NCI-H2227 (cell line): ENCODE measurements at regions not wholly inside any gene's neighbourhood (a gene's known extent, or its start where the extent isn't known, plus 50 kb on each side); places are given as distances from the start of the nearest gene placed in this dataset.
A peak's percentile ranks its signal among the peaks of the same experiment; 100 is the strongest.

ENCODE experiments used
- DNase-seq: peaks from one replicate; lab custom pipeline; 2025; ENCODE audit not compliant: unreplicated experiment; lab: John Stamatoyannopoulos, UW

DNA sequence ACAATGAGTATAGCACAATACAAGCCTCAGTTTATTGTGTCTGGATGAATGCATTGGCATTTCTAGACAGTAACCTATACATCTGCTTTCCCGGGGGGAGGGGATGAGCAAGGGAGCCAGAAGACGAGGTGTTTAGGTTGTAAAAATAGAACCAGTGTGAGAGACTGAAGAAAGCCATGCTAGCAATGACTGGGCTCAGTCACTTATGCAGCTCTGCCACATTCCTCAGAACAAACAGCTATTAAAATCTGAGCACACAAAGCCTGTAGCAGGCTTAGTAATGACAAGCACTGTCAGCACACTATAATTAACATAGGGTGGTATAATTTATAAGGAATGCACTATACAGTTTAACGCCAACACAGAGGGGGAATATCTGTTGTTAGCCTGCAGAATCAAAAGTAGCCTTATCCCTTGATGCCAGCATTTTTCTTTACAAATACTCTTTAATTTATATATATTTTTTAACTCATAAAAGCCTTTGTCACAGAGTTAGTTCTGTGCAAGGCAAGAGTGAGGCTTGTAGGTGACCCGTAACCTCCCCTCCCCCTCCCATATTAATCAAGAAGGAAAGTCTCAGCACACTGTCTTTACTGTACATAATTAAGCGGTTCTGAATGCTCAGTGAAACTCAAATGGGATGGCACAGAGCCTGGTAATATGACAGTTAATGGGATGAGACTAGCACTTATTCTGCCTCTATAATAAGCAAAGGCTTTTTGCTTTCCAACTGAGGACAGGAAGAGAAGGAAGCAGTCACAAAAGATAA lies 295.4 kb downstream of the CSNK1G3 start:
- peak; percentile 54 for DNase-seq

DNA sequence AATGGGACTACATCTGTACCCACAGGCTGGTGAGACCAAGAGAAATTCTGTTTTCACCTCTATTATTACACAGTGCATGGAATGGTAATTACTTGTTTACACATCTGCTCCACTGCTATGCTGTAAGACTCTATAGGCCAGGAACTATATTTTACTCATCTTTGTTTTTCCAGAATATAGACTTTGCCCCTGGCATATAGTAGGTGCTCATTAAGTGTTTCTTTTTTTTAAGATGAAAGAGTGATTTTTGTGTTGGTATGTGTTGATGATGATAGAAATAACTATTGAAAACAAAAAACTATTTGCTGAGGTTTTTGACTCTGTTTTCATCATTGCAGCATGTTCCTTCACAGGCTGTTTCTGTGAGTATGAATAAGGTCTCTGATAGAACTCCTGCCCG lies 294.7 kb downstream of the CSNK1G3 start:
- peak; percentile 5 for DNase-seq

DNA sequence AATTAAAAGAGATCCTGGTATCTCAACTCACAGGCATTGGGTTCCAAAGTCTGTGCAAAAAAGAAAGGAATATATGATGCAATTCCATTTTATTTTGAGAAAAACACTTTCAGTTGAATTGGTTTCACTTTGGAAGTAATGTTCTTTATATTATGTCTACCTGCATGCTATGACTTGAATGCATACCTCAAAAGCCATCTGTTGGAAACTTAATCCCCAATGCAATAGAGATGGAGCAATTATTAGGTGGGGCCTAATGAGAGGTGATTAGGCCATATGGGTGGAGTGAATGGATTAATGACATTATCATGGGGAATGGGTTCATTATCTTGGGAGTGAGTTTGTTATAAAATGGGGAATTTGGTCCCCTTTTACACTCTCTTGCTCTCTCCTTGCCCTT lies 293.3 kb downstream of the CSNK1G3 start:
- no peak for DNase-seq

DNA sequence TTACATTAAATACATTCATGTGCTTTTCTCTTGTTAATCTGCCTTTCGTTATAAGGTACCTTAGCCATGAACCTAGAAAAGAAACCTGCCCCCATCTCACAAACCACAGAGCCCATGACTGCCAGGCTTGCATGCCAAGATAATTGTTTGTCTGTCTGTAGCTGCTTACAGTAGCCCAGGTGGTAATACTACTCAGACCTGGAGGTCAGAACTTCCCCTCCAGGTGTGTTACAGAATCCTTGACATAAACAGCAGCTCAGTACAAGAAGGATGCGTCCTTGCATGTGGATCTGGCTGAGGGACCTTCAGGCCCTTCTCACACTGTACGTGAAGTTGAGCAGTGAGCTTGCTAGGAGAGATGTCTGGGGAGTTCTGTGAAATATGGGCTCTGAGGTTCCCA lies 291.4 kb downstream of the CSNK1G3 start:
- no peak for DNase-seq

DNA sequence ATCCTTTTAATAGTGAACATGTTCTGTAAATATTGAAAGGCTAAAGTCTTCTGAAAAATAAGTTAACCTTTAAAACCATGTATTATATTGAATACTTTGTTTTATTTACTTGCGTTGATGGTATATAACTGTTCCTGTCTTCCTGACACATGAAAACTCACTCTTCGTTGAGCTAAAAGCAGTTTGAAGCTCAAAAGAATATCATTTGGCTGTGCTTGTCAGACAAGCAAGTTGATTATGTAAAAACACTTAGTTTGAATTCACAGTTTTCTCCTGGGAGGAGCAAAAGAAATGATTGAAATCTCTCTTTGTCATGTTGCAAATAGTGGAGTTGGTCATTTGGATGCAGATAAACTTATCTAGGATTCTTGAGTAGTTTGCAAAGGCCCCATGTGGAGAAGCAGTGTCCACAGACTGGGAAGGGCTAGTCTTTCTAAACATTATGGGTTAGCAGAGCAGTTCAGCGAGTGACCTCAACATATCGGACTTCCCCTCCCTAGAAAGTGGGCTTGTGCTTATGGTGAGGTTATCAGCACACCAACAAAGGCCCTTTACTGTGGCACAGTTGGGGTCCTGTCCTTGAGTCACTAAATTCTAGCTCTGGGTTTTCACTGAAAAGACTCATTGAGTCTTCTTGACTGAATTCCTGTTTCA lies 290.4 kb downstream of the CSNK1G3 start:
- DNase-seq, result no peak

DNA sequence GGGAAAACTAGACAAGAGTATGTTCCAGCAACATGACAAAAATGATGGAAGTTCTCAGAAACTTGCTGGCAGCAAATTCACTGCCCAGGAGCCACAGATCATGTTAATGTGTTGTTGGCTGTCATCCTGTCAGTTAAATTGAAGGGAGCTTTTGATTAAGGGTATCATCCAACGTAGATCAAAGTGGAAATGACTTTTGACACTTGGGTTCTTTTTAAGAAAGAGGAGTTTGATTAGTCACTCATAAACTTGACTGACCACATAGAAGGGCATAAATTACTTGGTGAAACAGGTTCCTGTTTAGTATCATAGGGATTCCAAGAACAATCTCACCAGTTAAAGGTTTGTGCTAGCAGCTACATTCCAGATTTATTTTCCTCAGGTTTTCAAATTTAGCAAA lies 288.7 kb downstream of the CSNK1G3 start:
- no peak for DNase-seq

DNA sequence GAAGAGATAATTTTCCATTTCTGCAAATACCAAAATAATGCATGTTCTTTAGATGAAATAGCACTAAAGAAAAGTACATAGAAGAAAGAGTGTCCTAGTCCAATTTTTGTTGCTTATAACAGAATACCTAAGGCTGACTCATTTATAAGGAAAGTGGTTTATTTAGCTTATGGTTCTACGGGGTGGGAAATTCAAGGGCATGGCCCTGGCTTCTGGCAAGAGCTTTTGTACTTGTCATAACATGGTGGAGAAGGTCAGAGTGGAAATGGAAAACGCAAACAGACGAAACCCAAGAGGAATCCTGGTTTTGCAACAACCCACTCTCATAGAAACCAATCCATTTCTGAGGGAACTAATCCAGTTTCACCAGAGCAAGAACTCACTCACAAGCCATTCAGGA lies 283.7 kb downstream of the CSNK1G3 start:
- no peak for DNase-seq

DNA sequence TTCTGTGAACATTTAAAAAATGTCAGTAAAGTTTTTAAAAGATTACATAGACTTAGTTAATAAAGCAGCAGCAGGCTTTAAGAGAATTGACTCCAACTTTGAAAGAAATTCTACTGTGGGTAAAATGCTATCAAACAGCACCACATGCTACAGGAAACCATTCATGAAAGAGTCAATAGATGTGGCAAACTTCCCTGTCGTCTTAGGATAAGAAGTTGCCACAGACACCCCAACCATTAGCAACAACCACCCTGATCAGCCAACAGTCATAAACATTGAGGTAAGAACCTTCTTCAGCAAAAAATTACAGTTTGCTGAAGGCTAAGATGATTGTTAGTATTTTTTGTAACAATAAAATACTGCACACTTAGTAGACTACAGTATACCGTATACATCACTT lies 278.2 kb downstream of the CSNK1G3 start:
- DNase-seq, result no peak

DNA sequence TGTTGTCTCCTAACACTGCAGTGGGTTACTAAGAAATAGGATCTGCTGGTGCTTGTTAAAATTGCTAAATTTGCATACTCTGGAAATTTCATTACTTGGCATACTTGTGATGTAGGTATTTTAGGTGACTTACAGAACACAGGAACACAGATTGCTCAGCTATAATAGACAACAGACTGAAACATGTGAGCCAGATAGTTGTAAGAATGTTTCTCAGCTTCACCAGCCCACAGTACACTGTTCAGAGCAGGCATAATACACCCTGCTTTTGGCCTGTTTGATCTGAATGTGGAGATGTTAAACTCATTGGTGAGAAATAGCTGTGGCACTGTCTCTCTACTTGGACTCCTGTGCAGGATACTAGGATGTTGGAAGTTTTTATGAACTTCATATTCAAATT lies 275.7 kb downstream of the CSNK1G3 start:
- DNase-seq, result no peak

DNA sequence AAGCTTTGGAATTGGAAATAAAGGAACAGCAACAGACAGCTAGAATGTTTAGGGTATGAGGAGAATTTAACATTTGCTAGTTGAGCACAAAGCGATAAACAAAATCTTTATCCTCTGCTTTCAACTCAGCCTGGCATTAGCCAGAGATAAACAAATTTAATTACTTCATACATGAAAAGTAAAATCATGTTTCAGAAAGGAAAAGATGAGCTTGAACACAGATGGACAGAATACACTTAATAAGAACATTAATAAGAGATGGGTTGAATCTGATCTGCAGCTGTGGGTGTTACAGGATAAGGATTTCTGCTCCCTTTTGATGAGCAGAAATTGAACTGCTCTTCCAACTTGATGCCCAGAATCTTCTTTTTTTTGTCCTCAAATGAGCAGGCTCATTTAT lies 275.2 kb downstream of the CSNK1G3 start:
- DNase-seq, result no peak

DNA sequence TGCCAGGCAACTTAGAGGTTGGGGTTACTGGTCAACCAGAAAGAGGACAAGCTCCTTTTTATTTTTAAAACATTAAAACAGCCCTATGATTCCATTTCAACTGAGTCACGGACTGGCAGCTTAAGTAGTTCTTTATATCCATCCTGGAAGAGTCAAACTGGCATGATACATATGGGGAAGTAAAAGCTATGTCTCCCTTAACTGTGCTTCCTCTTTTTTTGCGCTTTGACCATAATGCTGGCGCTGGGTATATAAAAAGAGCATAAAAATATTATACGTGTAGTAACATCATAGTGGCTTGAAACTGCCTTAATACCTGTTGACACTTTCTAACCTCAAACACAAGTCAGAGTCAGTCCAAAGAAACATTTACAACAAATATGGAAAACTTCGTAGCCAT lies 274.4 kb downstream of the CSNK1G3 start:
- DNase-seq, result no peak

DNA sequence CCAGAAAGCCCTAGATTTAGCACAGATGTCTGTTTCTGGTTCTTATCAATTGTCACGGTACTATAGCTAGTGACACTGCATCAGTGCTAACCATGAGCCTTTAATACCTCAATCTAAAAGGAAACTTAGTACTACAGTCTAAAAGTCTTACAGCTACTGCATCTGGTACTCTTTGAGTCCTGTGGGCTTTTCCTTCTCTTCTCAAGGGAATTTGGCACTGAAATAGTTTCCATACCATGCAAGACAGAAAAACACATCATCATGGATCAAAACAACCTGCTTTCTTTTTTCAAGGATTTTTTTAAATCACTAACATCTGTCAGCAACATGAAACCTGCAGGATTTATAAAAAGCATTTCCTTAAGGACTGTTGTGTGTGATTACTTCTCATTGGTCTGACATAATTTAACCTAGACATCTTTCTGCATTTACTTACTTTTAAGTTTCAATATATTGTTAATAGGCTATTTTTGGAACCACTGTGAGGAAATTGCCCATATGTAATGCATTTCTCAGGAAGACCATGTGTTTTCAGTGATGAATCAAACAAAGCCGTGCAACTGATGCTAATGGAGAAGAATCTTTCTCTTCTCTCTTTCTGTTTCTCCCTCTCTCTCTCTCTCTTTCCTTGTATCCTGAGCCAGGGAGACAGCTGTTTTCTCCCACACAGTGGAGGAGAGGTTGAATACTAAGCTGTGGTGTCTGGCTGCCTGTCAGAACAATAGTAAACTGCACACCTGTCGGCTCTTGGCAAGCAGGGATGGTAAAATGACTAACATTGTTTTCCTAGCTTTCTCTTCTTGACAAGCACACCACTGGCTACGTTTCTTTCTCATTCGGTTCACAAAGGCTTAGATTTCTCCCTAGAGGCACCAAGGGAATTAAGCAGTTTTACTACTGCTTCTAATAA lies 273.4 kb downstream of the CSNK1G3 start:
- DNase-seq, result no peak

DNA sequence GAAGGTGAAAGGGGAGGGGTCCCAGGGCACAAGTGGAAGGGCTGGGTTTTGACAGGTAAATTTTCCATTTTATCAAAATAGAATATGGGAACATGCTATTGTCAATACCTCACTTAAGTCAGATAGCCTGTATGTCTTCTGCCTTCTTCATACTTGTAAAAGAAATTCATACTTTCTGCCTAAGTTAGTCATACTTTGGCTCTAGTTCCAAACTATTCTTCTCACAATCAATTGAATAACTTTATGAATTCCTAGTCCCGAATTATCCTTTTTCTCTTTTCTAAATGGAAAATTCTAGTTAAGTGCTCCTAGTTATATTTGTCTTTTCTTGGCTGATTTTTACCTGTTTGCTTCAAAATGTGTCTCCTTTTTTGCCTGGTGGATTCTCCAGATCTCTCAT lies 271.4 kb downstream of the CSNK1G3 start:
- no peak for DNase-seq

DNA sequence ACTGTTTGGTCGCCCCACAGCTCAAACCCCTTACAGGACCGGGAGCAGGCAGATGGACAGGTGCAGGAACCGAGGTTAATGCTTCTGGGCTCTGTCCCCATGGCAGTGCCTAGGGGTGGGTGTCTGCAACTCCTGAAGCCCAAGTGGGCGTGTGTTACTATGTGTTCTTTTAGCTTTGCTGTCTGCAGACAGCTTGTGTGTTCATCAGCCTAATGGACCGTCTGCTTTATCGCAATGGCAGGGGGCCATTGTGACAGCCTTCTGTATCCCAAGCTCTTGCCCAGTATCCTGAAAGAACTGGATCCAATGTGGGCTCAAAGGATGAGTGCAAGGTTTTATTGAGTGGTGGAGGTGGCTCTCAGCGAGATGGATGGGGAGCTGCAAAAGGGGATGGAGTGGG lies 266.7 kb downstream of the CSNK1G3 start:
- no peak for DNase-seq

DNA sequence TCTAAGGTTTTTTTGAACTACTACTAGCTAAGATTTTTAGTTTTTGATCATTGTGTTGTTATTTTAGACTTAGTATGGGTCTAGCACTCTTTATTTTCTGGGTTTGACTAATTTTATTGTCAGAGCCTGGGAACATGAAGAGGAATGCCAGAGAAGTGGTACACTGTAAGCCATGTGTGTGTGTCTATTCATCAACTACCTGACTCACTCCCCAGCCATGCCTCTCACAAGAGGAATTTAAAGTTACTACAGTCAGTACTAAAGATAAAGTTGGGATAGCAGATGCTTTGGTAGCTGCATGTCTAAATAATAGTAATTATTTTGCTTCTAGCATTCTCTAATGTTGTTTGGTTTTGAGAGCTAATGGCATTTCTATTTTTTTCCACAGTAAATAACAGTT lies 264.8 kb downstream of the CSNK1G3 start:
- DNase-seq, result no peak

DNA sequence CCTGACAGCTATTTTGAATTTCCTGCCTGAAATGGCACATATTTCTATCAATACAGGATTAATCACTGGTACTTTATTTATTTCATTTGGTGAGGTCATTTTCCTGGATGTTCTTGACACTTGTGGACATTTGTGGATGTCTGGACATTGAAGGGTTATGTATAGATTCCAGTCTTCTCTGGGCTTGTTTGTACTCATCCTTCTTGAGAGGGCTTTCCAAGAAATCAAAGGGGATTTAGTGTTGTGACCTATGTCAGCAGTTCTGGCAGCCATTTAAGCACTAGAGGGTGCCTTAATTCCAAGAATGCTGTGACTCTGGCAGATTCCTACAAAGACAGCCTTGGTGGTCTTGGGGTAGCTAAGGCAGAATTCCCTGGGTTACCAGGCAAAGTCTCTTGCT lies 259.7 kb downstream of the CSNK1G3 start:
- no peak for DNase-seq

DNA sequence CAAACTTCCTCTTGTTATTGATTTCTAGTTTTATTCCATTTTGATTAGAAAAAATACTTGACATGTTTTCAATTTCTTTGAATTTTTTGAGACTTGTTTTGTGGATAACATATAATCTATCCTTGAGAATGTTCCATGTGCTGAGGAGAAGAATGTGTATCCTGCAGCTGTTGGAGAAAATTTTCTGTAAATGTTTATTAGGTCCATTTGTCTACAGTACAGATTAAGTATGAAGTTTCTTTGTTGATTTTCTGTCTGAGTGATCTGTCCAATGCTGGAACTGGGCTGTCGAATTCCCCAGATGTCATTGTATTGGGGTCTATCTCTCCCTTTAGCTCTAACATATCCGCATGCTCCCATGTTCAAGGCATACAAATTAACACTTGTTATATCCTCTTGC lies 251.2 kb downstream of the CSNK1G3 start:
- no peak for DNase-seq

DNA sequence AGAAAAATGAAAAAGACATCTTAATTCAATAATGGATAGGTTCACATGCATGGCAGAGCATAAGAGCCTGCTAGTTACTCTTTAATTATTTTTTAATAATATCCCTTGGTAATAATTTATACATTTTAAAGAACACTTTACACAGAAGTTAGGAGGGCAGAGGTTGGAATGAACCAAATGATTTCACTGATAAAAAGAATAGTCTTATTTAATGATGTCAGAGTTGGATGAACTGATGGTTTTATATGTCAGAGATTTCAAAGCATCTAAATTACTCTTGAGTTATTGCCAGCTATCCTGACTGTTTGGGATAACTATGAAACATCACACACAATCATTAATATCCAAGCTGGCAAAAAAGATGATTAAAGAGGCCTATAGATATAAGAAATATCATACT lies 244.8 kb downstream of the CSNK1G3 start:
- no peak for DNase-seq

DNA sequence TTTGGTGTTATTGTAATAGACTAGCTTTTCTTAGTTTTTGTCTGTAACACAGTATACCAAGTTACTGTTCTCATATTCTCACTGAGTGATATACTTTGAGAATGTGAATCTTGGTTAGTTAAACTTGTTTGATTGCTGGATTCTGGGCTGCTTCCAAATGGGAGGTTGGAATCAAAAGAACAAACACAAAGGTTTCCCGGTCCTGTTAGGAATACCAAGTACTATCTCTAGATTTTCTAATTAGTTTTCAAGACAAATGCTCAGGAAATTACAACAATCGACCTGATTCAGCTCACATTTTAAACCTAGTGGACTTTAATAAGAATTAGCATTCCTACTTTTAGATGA lies 244.3 kb downstream of the CSNK1G3 start:
- no peak for DNase-seq

DNA sequence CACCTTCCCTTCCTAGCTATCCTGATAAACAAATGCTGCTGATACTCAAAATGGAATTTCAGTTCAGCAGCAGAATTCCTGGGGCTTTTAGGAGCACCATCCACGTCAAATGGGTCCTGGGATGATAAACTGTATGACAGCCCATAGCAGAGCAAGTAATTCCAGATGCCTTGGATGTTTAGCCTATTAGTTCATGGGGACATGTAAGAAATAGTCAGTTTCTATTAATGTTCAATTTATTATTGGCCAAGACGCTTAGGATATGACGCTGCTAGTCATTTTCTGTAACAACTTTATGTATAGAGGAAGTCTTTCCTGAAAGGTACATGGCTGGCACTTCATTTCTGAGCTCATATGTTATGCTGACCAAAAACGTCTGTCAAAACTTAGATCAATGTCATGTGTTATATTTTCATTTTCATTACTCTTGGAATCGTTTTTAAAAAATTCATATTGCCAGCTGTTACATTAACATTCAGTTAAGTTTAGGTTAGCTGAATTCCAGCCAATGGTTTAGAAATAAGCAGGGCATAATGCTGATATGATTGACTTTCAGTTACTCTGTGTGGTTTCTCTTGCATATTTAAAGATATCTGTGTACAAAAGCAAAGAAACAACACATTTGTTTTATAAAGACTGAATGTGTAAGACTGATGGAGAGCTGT lies 243.8 kb downstream of the CSNK1G3 start:
- DNase-seq, result no peak

DNA sequence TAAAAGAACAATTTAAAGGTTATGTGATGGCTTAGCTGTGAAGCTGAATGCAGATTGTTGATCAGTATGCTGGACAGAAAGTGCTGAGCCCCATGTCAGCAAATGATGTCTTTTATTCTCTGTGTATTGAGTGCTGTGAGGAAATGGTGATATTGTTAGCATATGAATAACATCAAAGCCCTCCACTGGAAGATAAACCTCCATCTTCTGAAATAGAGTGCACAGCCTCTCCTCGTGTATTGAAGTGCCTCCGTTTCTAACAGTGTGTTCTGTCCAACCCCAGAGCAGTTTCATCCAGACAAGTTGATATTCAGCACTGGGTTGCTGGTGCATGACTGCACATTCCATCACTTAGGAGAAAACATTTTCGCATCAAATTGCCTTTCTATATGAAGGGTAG lies 242.9 kb downstream of the CSNK1G3 start:
- DNase-seq, result peak; percentile 9
